ENCODE measurements at regions not wholly inside any gene's neighbourhood (a gene's known extent, or its start where the extent isn't known, plus 50 kb on each side); places are given as distances from the start of the nearest gene placed in this dataset.
"Not testable (repeated sequence)": the region's sequence is repeated elsewhere in the genome, so short reads cannot be mapped to it uniquely, and the experiment has no call there.

GRCh38 chr7:152502813-152503790, 67.3 kb upstream of the KMT2C start:
- Histone ChIP-seq H3K4me3 (no peak overlapping the region), H3K36me3 (no peaks in the 10 kb centered on the region), H3K9me3 (no peaks in the 10 kb centered on the region), H3K27ac (no peak overlapping the region), H3K4me1 (no peaks in the 10 kb centered on the region), H3K27me3 (no peaks in the 10 kb centered on the region)
- ATAC-seq (no peak), DNase-seq (peak in 1 of 4 donors; percentile 58)
- intact Hi-C loops (cut with DNase I) = no loop called here
- TF ChIP-seq CTCF (IDR thresholded peaks at IDR 0.05) = no peak

DNA sequence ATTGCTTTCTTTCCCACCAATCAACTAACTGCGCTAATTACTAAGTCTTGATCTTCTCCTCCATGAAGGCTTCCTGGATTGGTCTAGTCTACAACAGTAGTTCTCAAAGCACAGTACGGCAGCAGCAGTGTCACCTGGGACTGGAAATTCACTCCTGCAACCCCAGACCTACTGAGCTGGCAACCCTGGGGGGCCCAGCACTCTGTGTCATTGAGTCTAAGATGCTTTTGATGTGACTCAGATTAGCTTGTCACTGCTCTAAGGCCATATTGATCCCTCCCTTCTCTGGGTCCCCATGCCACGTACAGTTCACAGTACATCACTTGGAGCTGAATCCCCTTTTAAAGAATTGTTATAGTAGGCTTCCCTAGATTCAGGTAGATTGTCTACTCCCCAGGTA, 65.7 kb upstream of the KMT2C start:
- no peak overlapping the region for H3K4me3 ChIP-seq
- H3K4me1 ChIP-seq = no peaks in the 10 kb centered on the region
- DNase-seq = peak in 1 of 4 donors; percentile 42
- intact Hi-C loops (cut with DNase I) = no loop called here
- H3K9me3 ChIP-seq = no peaks in the 10 kb centered on the region
- ATAC-seq = no peak
- no peaks in the 10 kb centered on the region for H3K27me3 ChIP-seq
- no peaks in the 10 kb centered on the region for H3K36me3 ChIP-seq
- no peak for TF ChIP-seq CTCF (IDR thresholded peaks at IDR 0.05)
- H3K27ac ChIP-seq = no peak overlapping the region

- DNase-seq; H3K9me3 ChIP-seq; ATAC-seq; intact Hi-C loops (cut with DNase I); H3K4me1 ChIP-seq; H3K27ac ChIP-seq; H3K36me3 ChIP-seq; H3K4me3 ChIP-seq; H3K27me3 ChIP-seq: not testable (repeated sequence)
Measured at GRCh38 chr7:152499969-152500368, 64.2 kb upstream of the KMT2C start.

- intact Hi-C loops (cut with DNase I) = no loop called here
- no peak overlapping the region for H3K27ac ChIP-seq
- TF ChIP-seq CTCF (IDR thresholded peaks at IDR 0.05) = no peak
- no peaks in the 10 kb centered on the region for H3K4me1 ChIP-seq
- no peaks in the 10 kb centered on the region for H3K36me3 ChIP-seq
- DNase-seq = no peak
- no peaks in the 10 kb centered on the region for H3K27me3 ChIP-seq
- ATAC-seq = no peak
- H3K9me3 ChIP-seq = no peaks in the 10 kb centered on the region
- H3K4me3 ChIP-seq = no peak overlapping the region
Measured at GRCh38 chr7:152495867-152496266, 60.1 kb upstream of the KMT2C start.

DNA sequence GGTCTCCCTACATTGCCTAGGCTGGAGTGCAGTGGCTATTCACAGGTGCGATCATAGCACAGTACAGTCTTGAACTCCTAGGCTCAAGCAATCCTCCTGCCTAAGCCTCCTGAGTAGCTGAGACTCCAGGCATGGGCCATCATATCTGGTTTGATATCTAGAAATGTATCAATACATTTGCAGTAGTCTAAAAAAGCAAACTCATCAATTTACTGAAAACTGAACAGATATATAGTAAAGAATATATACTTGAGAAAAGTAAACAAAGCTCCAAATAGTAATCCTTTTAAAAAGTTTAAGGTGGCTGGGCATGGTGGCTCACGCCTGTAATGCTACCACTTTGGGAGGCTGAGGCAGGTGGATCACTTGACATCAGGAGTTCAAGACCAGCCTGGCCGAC, 57.1 kb upstream of the KMT2C start:
- Histone ChIP-seq H3K36me3 (no peaks in the 10 kb centered on the region), H3K4me1 (no peaks in the 10 kb centered on the region), H3K27me3 (no peaks in the 10 kb centered on the region), H3K9me3 (no peaks in the 10 kb centered on the region), H3K27ac (no peak overlapping the region), H3K4me3 (no peak overlapping the region)
- TF ChIP-seq CTCF (IDR thresholded peaks at IDR 0.05) = no peak
- ATAC-seq (no peak), DNase-seq (no peak)
- intact Hi-C loops (cut with DNase I) = no loop called here

Data from left lung (tissue), 4 donors.